IMR-90 (cell line): ENCODE measurements at regions not wholly inside any gene's neighbourhood (a gene's known extent, or its start where the extent isn't known, plus 50 kb on each side); places are given as distances from the start of the nearest gene placed in this dataset.

Source experiments
- ATAC-seq: fragments of 200-7000 bp; cut with Tn5 transposase; 2 replicates; pipeline ENCODE4 v1.9.1; 2020; ENCODE audit warnings: low read depth, mild to moderate bottlenecking, moderate library complexity
- BruUV-seq: library from RNA; stranded (reverse); fragments of 400-500 nt; replicated peaks from 2 replicates; lab custom pipeline; 2021; lab: Mats Ljungman, UMichigan
- CTCF ChIA-PET: fragments of 300-600 bp; formaldehyde crosslinking; extraction: SDS; loops from one replicate; lab custom pipeline; 2021; ENCODE audit warnings: antibody characterized with exemption; lab: Yijun Ruan, JAX
- POLR2A ChIA-PET: fragments of 300-600 bp; sonication (Branson Sonifier 250); formaldehyde crosslinking; loops from one replicate; lab custom pipeline; 2022; ENCODE audit warnings: antibody characterized with exemption; ENCODE audit not compliant: unreplicated experiment; lab: Charles Lee
- DNase-seq: peaks from one replicate; pipeline ENCODE4 v3.0.0; 2013
- H2AFZ ChIP-seq: replicated peaks from 2 replicates; pipeline ENCODE3; 2013; ENCODE audit warnings: low read length, mild to moderate bottlenecking; ENCODE audit not compliant: poor library complexity
- H2AK5ac ChIP-seq: 2 replicates; pipeline ENCODE4 v1.6.1; 2013; ENCODE audit warnings: low read depth, low read length, inconsistent platforms
- H2AK9ac ChIP-seq: replicated peaks from 2 replicates; pipeline ENCODE3; 2013; ENCODE audit warnings: mild to moderate bottlenecking, low read depth, low read length, moderate library complexity; ENCODE audit not compliant: poor library complexity
- H2BK120ac ChIP-seq: 2 replicates; pipeline ENCODE4 v1.6.1; 2013; ENCODE audit warnings: low read depth, low read length, inconsistent platforms
- H2BK15ac ChIP-seq: 3 replicates; pipeline ENCODE4 v1.6.1; 2013; ENCODE audit warnings: low read depth, low read length, inconsistent platforms
- H2BK20ac ChIP-seq: 2 replicates; pipeline ENCODE4 v1.6.1; 2013; ENCODE audit warnings: low read depth, mild to moderate bottlenecking, inconsistent platforms, low read length, moderate library complexity
- H2BK5ac ChIP-seq: 2 replicates; pipeline ENCODE4 v1.6.1; 2013; ENCODE audit warnings: mild to moderate bottlenecking, low read depth, low read length, inconsistent platforms; ENCODE audit not compliant: poor library complexity, severe bottlenecking
- H3K14ac ChIP-seq: replicated peaks from 2 replicates; pipeline ENCODE4 v1.6.1; 2013; ENCODE audit warnings: low read depth, low read length, inconsistent platforms
- H3K18ac ChIP-seq: 2 replicates; pipeline ENCODE4 v1.6.1; 2013; ENCODE audit warnings: low read depth, low read length, control low read depth
- H3K23ac ChIP-seq: 2 replicates; pipeline ENCODE4 v1.6.1; 2013; ENCODE audit warnings: low read depth, low read length, inconsistent platforms
- H3K27ac ChIP-seq: 2 replicates; pipeline ENCODE4 v1.5.1; 2013; ENCODE audit warnings: mild to moderate bottlenecking, control low read depth, low read length; ENCODE audit not compliant: insufficient read depth
- H3K27me3 ChIP-seq: 2 replicates; pipeline ENCODE4 v1.6.1; 2013; ENCODE audit warnings: low read length; ENCODE audit not compliant: control insufficient read depth, insufficient read depth
- H3K36me3 ChIP-seq: 2 replicates; pipeline ENCODE4 v1.6.1; 2013; ENCODE audit warnings: low read length, mixed read lengths; ENCODE audit not compliant: control insufficient read depth, insufficient read depth
- H3K4ac ChIP-seq: 2 replicates; pipeline ENCODE4 v1.6.1; 2013; ENCODE audit warnings: low read depth, low read length, inconsistent platforms
- H3K4me1 ChIP-seq: 2 replicates; pipeline ENCODE4 v1.6.1; 2013; ENCODE audit warnings: low read length, mixed read lengths; ENCODE audit not compliant: control insufficient read depth, insufficient read depth
- H3K4me2 ChIP-seq: 2 replicates; pipeline ENCODE4 v1.6.1; 2013; ENCODE audit warnings: low read depth, mild to moderate bottlenecking, control low read depth, low read length, moderate library complexity
- H3K4me3 ChIP-seq: 2 replicates; pipeline ENCODE4 v1.5.1; 2013; ENCODE audit warnings: low read depth, mild to moderate bottlenecking, control low read depth, low read length, moderate library complexity; ENCODE audit not compliant: insufficient read depth
- H3K56ac ChIP-seq: 2 replicates; pipeline ENCODE4 v1.6.1; 2013; ENCODE audit warnings: low read length, inconsistent platforms; ENCODE audit not compliant: insufficient read depth; ENCODE audit errors: extremely low read depth
- H3K79me1 ChIP-seq, 2 experiments: 2 replicates each; pipeline ENCODE4 v1.6.1; 2013; ENCODE audit warnings: low read length in 2 of 2, inconsistent platforms in 1 of 2, low read depth in 1 of 2
- H3K9ac ChIP-seq: 2 replicates; pipeline ENCODE4 v1.6.1; 2013; ENCODE audit warnings: low read depth, low read length, control low read depth
- H3K9me1 ChIP-seq: 2 replicates; pipeline ENCODE4 v1.6.1; 2013; ENCODE audit warnings: low read length, inconsistent platforms; ENCODE audit not compliant: insufficient read depth
- H3K9me3 ChIP-seq: 2 replicates; pipeline ENCODE4 v1.6.1; 2013; ENCODE audit warnings: low read length; ENCODE audit not compliant: control insufficient read depth, insufficient read depth
- H4K20me1 ChIP-seq: 2 replicates; pipeline ENCODE4 v1.6.1; 2013; ENCODE audit warnings: low read length, inconsistent platforms; ENCODE audit not compliant: insufficient read depth
- H4K5ac ChIP-seq: 2 replicates; pipeline ENCODE4 v1.6.1; 2013; ENCODE audit warnings: mild to moderate bottlenecking, low read depth, low read length, control low read depth
- H4K8ac ChIP-seq, 2 experiments: 2 replicates each; pipeline ENCODE4 v1.6.1; 2013; ENCODE audit warnings: low read depth in 2 of 2, low read length in 2 of 2, control low read depth in 1 of 2, inconsistent platforms in 1 of 2
- H4K91ac ChIP-seq: 2 replicates; pipeline ENCODE4 v1.6.1; 2013; ENCODE audit warnings: low read depth, low read length, inconsistent platforms; ENCODE audit not compliant: insufficient read depth
- RFX5 ChIP-seq: IDR thresholded peaks from 2 replicates; pipeline ENCODE4 v1.8.0; 2012; ENCODE audit warnings: low read depth, mild to moderate bottlenecking, low read length, moderate library complexity
- WGBS, 2 experiments: methylation state at CpG; one replicate each; pipeline versions ENCODE4 v1.1.5 to v1.1.7; 2013; ENCODE audit warnings: missing lambda C conversion rate in 2 of 2; ENCODE audit not compliant: insufficient read length in 1 of 2; ENCODE audit errors: extremely low coverage in 2 of 2; 5-methylcytosine and 5-hydroxymethylcytosine counted together
- dilution Hi-C: fragments of 300-500 bp; cut with HindIII; formaldehyde crosslinking; loops from one replicate; pipeline ENCODE4 v1.14.3; 2018; ENCODE audit warnings: low sequenced_read_pairs; ENCODE audit not compliant: unreplicated experiment
- in situ Hi-C: fragments of 300-500 bp; cut with MboI; formaldehyde crosslinking; loops from 3 replicates; pipeline ENCODE4 v1.14.3; 2019; ENCODE audit warnings: low sequenced_read_pairs, inconsistent platforms, mixed read lengths
- intact Hi-C: fragments of 100-400 bp; cut with micrococcal nuclease; formaldehyde crosslinking; loops from 2 replicates; pipeline ENCODE4 v1.10.0; 2022

- WGBS, 2 experiments, result 0% methylated on average over 1 of the region's 3 CpGs; no CpG with 5 or more reads in 1 of the 2 experiments
- CTCF ChIA-PET, result no interaction called here
These were observed 204.9 kb upstream of the RMST start for GRCh38 chr12:97257726-97258125.

More at GRCh38 chr12:97257726-97258125, 204.9 kb upstream of the RMST start:
- H3K9ac ChIP-seq, result no peak overlapping the region
- no peak for ATAC-seq
- H3K4me2 ChIP-seq, result no peak overlapping the region
- TF ChIP-seq RFX5, result no peak
- H2BK120ac ChIP-seq, result no peak overlapping the region
- H3K56ac ChIP-seq, result no peak overlapping the region
- H3K18ac ChIP-seq, result no peak overlapping the region
- no peak overlapping the region for H2BK5ac ChIP-seq
- no peaks in the 10 kb centered on the region for H3K4me1 ChIP-seq
- no peak overlapping the region for H2AFZ ChIP-seq
- H3K14ac ChIP-seq, result no peak overlapping the region
- H3K36me3 ChIP-seq, result no peaks in the 10 kb centered on the region
- no peak for DNase-seq
- no peaks in the 10 kb centered on the region for H4K20me1 ChIP-seq
- POLR2A ChIA-PET, result no interaction called here
- no peak overlapping the region for H2AK9ac ChIP-seq
- no peak overlapping the region for H4K5ac ChIP-seq
- H4K91ac ChIP-seq, result no peak overlapping the region
- no peaks in the 10 kb centered on the region for H3K79me1 ChIP-seq
- H3K23ac ChIP-seq, result no peak overlapping the region
- H3K27ac ChIP-seq, result no peak overlapping the region
- H3K27me3 ChIP-seq, result no peaks in the 10 kb centered on the region
- no TSS peak for BruUV-seq
- H2AK5ac ChIP-seq, result no peak overlapping the region
- in situ Hi-C loops (no loop called here), intact Hi-C loops (no loop called here), dilution Hi-C loops (no loop called here)
- no peaks in the 10 kb centered on the region for H3K9me1 ChIP-seq
- H4K8ac ChIP-seq, result no peak overlapping the region
- no peak overlapping the region for H2BK15ac ChIP-seq
- H3K4ac ChIP-seq, result no peak overlapping the region
- no peak overlapping the region for H2BK20ac ChIP-seq
- H3K4me3 ChIP-seq, result no peak overlapping the region
- H3K9me3 ChIP-seq, result peaks cover 2% of the 10 kb centered on the region; the same call in 1 of the 2 replicates
